OCI-LY7 (cell line): ENCODE measurements at regions not wholly inside any gene's neighbourhood (a gene's known extent, or its start where the extent isn't known, plus 50 kb on each side); places are given as distances from the start of the nearest gene placed in this dataset.

ENCODE experiments used
- EZH2phosphoT487 ChIP-seq: fragments of 200-600 bp; sonication (generic); IDR thresholded peaks from 2 replicates; pipeline ENCODE4 v1.6.1; 2018; ENCODE audit warnings: low read depth, borderline replicate concordance, mild to moderate bottlenecking, mixed run types, antibody characterized with exemption, low read length, moderate library complexity, mixed read lengths
- TF ChIP-seq, protein P1 (sequence below): fragments of 200-600 bp; sonication (generic); conservative IDR thresholded peaks from 2 replicates; pipeline ENCODE4 v1.5.1; 2014; ENCODE audit warnings: mild to moderate bottlenecking, antibody characterized with exemption, low read length, moderate library complexity, mixed read lengths

DNA sequence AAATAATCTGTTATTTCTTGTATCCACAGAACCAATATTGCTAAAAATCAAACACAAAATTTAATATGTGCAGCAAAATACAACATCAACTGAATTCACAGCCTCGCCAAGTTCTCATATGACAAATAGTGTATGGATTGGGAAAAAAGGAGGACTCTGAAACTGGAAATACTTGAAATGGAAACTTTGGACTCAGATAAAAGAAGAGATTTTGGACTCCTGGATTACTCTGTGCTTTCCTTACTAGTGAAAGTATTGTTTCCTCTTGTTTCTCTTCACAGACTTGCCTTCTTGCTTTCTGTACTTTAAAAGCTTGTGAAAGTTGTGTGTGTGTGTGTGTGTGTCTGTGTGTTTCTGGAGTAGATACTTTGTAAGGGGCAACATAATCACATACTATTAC lies 1596.3 kb downstream of the PCDH9 start:
- TF ChIP-seq, protein P1, sequence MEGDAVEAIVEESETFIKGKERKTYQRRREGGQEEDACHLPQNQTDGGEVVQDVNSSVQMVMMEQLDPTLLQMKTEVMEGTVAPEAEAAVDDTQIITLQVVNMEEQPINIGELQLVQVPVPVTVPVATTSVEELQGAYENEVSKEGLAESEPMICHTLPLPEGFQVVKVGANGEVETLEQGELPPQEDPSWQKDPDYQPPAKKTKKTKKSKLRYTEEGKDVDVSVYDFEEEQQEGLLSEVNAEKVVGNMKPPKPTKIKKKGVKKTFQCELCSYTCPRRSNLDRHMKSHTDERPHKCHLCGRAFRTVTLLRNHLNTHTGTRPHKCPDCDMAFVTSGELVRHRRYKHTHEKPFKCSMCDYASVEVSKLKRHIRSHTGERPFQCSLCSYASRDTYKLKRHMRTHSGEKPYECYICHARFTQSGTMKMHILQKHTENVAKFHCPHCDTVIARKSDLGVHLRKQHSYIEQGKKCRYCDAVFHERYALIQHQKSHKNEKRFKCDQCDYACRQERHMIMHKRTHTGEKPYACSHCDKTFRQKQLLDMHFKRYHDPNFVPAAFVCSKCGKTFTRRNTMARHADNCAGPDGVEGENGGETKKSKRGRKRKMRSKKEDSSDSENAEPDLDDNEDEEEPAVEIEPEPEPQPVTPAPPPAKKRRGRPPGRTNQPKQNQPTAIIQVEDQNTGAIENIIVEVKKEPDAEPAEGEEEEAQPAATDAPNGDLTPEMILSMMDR, result no peak
- no peak for TF ChIP-seq EZH2phosphoT487
